ENCODE measurements at regions not wholly inside any gene's neighbourhood (a gene's known extent, or its start where the extent isn't known, plus 50 kb on each side); places are given as distances from the start of the nearest gene placed in this dataset.

DNA sequence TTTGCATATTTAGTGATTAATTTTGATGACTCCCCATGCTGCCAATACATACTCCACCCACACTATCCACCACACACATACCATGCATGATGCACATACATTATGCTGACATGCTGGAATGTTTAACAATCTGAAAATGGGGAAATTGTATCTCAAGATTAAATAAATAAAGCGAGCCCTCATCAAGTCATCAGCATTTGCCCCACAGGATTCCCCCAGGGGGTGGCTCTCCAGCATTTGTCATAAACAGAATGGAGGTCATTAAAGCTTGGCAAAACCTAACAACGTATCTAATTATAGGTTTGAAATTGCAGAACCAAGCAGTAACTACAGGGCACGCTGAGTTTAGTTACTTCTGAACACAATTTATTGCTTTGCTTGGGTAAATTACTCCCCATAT, 141.2 kb upstream of the TACR1 start:
- ATAC-seq = no peak
- TF ChIP-seq, protein P1, sequence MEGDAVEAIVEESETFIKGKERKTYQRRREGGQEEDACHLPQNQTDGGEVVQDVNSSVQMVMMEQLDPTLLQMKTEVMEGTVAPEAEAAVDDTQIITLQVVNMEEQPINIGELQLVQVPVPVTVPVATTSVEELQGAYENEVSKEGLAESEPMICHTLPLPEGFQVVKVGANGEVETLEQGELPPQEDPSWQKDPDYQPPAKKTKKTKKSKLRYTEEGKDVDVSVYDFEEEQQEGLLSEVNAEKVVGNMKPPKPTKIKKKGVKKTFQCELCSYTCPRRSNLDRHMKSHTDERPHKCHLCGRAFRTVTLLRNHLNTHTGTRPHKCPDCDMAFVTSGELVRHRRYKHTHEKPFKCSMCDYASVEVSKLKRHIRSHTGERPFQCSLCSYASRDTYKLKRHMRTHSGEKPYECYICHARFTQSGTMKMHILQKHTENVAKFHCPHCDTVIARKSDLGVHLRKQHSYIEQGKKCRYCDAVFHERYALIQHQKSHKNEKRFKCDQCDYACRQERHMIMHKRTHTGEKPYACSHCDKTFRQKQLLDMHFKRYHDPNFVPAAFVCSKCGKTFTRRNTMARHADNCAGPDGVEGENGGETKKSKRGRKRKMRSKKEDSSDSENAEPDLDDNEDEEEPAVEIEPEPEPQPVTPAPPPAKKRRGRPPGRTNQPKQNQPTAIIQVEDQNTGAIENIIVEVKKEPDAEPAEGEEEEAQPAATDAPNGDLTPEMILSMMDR (IDR thresholded peaks at IDR 0.05) = no peak

DNA sequence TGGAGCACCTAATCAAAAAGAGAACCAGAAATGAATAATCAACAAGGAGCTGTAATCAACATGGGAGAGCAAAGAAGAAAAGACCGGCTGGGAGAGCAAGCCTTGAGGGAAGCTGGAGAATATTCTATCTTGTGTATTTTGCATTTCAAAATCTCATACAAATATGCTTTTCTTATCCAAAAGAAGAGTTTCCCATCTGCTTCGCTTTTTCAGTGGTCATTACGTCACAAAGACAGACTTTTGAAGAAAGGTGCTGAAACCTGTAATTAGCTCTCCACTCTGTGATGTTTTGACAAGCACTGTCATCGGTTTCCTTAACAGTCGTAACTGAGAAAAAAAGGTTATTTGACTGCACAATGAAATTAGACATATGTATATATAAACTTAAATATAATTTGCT, 139.1 kb upstream of the TACR1 start:
- H3K9me3 ChIP-seq = no peaks in the 10 kb centered on the region
- DNase-seq = no peak
- no peaks in the 10 kb centered on the region for H3K36me3 ChIP-seq (ENCODE audit: low read depth)
- H3K4me3 ChIP-seq = no peak overlapping the region
- intact Hi-C loops (cut with DNase I, micrococcal nuclease) = no loop called here
- TF ChIP-seq, protein P1 (IDR thresholded peaks at IDR 0.05) = no peak
- ATAC-seq = no peak
- no peaks in the 10 kb centered on the region for H3K4me1 ChIP-seq (ENCODE audit: low read depth)

More for the DNA sequence above, 141.2 kb upstream of the TACR1 start:
- H3K4me3 ChIP-seq = no peak overlapping the region
- H3K4me1 ChIP-seq (ENCODE audit: low read depth) = no peaks in the 10 kb centered on the region
- no peaks in the 10 kb centered on the region for H3K9me3 ChIP-seq
- no peaks in the 10 kb centered on the region for H3K36me3 ChIP-seq (ENCODE audit: low read depth)
- intact Hi-C loops (cut with DNase I, micrococcal nuclease) = no loop called here
- no peak for DNase-seq

DNA sequence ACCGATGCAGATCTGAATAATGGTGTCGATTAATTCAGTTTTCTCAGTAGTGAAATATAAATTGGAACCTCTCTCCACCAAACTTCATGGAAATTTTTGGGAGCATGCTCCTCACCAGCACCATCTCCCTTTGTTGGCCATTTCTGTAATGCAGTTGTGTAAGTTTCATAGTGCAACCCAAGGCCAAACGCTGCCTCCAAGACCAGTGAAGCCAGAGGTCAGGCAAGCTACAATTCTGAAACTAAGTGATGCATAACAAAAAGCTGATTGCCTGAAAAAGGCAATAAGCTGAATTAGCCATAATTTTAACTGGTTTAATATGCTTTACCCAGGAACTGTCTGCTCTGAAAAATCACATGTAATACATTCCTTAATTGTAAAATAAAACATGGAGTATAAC, 138.3 kb upstream of the TACR1 start:
- no peaks in the 10 kb centered on the region for H3K36me3 ChIP-seq (ENCODE audit: low read depth)
- H3K4me3 ChIP-seq = no peak overlapping the region
- intact Hi-C loops (cut with DNase I, micrococcal nuclease) = no loop called here
- TF ChIP-seq, protein P1 (IDR thresholded peaks at IDR 0.05) = no peak
- no peak for DNase-seq
- H3K9me3 ChIP-seq = no peaks in the 10 kb centered on the region
- no peaks in the 10 kb centered on the region for H3K4me1 ChIP-seq (ENCODE audit: low read depth)
- no peak for ATAC-seq

DNA sequence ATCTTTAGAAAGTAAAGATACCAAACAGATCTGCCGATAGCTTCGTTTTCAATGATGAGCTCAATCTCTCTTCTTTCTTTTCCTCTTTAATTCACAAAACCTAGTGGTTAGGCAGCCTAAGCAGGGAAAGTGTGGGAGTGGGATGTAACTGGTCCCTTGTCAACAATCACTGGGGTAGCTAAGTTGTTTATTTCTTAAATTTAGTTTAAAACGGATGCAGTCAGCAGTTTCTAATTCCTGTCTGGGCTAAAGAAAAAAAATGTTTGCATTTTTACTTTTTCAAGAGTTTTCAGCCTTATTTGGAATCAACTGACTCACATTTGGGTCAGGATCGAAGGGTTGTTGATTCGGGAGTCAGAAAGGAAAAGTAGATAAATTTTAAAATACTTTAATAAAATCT, 137.7 kb upstream of the TACR1 start:
- H3K36me3 ChIP-seq (ENCODE audit: low read depth) = no peaks in the 10 kb centered on the region
- TF ChIP-seq, protein P1 (IDR thresholded peaks at IDR 0.05) = no peak
- ATAC-seq (no peak), DNase-seq (no peak)
- no peaks in the 10 kb centered on the region for H3K9me3 ChIP-seq
- no peaks in the 10 kb centered on the region for H3K4me1 ChIP-seq (ENCODE audit: low read depth)
- no peak overlapping the region for H3K4me3 ChIP-seq
- intact Hi-C loops (cut with DNase I, micrococcal nuclease) = no loop called here

DNA sequence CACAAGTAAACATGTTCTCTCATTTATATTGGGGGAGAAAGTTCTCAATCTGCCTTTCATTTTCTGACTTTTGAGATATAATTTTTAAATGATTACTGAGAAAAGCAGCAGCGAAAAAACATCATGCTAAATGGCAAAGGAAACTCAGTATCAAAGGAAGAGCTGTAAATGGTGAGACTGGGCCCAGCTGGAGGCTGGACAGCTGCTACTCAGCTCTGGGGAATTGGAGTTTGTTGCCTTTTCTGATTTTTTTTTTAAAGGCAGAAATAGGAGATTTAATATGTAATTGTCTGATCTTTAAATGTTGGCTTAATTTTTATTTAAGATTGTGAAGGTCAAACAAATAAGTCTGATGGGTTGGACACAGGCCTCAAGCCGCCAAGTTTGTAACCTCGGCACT, 137.1 kb upstream of the TACR1 start:
- no peak for ATAC-seq
- intact Hi-C loops (cut with DNase I, micrococcal nuclease) = no loop called here

More for the DNA sequence above, 137.1 kb upstream of the TACR1 start:
- H3K36me3 ChIP-seq (ENCODE audit: low read depth) = no peaks in the 10 kb centered on the region
- no peaks in the 10 kb centered on the region for H3K9me3 ChIP-seq
- no peak for DNase-seq
- H3K4me1 ChIP-seq (ENCODE audit: low read depth) = no peaks in the 10 kb centered on the region
- no peak overlapping the region for H3K4me3 ChIP-seq
- TF ChIP-seq, protein P1 (IDR thresholded peaks at IDR 0.05) = no peak
